Fibroblast of pulmonary artery (primary cell): ENCODE measurements at regions not wholly inside any gene's neighbourhood (a gene's known extent, or its start where the extent isn't known, plus 50 kb on each side); places are given as distances from the start of the nearest gene placed in this dataset.

Experiments
- DNase-seq: peaks from one replicate; pipeline ENCODE4 v3.0.0-alpha.2; 2010; ENCODE audit warnings: low read depth
- H3K4me3 ChIP-seq: replicated peaks from 2 replicates; pipeline ENCODE4 v1.5.1; 2011; ENCODE audit warnings: low read depth, mild to moderate bottlenecking, control low read depth, low read length, moderate library complexity
- TF ChIP-seq, protein P1 (sequence below): IDR thresholded peaks from 2 replicates; pipeline ENCODE4 v1.5.1; 2011; ENCODE audit warnings: mild to moderate bottlenecking, control low read depth, low read length, inconsistent platforms; ENCODE audit errors: missing control alignments

- H3K4me3 ChIP-seq: no peak overlapping the region
- DNase-seq: no peak
- TF ChIP-seq, protein P1, sequence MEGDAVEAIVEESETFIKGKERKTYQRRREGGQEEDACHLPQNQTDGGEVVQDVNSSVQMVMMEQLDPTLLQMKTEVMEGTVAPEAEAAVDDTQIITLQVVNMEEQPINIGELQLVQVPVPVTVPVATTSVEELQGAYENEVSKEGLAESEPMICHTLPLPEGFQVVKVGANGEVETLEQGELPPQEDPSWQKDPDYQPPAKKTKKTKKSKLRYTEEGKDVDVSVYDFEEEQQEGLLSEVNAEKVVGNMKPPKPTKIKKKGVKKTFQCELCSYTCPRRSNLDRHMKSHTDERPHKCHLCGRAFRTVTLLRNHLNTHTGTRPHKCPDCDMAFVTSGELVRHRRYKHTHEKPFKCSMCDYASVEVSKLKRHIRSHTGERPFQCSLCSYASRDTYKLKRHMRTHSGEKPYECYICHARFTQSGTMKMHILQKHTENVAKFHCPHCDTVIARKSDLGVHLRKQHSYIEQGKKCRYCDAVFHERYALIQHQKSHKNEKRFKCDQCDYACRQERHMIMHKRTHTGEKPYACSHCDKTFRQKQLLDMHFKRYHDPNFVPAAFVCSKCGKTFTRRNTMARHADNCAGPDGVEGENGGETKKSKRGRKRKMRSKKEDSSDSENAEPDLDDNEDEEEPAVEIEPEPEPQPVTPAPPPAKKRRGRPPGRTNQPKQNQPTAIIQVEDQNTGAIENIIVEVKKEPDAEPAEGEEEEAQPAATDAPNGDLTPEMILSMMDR: no peak
These were observed 124.2 kb upstream of the FSHR start for GRCh38 chr2:49278561-49278960.

DNA sequence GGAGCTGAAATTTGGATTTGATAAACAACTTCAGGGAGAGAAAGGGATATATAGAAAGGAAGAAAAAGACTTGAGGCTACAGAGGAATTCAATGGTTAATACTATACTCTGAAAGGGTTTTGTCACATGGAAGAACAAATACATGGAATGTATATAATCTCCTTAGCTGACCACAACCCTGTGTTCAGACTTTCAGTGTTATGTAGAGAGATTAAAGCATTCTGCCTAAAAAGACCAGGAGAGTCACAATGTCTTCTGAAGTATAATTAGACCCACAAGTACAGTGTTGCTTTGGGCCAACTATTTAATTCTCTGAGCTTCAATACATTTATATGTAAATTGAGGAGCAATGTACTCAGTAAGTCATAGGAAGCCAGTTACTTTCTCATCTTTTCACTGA lies 123.8 kb upstream of the FSHR start:
- TF ChIP-seq, protein P1: no peak
- no peak overlapping the region for H3K4me3 ChIP-seq
- no peak for DNase-seq

DNA sequence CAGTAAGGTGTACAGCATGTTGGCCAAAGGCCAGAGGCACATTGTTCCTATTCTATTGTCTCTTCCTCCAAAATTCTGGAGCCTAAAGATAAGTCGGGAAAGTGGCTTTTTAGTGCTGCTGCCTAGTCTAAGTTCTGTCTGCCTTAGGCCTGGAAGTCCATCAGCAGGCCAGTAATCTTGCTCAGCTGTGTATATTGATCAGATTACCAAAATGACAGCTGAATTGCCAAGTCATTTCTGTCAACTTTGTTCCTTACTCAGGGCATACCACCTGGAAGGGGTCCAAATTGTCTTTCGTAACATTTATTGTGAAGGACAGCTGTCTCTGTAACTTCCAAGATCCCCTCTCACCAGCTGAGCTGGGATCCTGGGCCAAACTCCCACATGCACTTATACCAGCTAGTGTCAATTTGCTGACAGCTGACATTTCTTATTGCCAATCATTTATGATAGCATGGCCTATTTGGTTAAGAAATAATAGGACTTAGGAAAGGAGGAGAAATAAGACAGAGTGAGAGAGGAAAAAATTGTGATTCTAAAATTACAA lies 116.8 kb upstream of the FSHR start:
- TF ChIP-seq, protein P1: no peak
- H3K4me3 ChIP-seq: no peak overlapping the region
- DNase-seq: no peak

- TF ChIP-seq, protein P1: no peak
- no peak for DNase-seq
- no peak overlapping the region for H3K4me3 ChIP-seq
These were observed 115.8 kb upstream of the FSHR start for GRCh38 chr2:49270091-49270490.

DNA sequence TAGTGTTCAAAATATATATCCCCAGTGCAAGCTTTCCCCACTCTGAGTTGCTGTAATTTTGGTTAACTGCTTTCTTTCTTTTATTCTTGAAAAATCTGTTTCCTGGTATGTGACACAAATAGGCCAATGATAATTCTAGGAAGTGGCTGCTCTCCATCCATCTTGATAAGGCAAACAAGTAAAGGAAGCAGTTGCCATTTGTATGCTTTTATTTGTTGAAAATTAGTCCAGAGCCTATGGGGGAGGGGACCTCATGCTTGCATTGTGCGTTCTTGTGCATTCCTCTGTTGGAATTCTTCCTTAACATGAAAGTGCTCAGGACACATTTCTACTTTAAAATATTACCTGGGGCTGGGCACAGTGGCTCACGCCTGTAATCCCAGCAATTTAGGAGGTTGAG lies 111.2 kb upstream of the FSHR start:
- TF ChIP-seq, protein P1: no peak
- no peak overlapping the region for H3K4me3 ChIP-seq
- DNase-seq: no peak

GRCh38 chr2:49262801-49263560 lies 108.7 kb upstream of the FSHR start:
- no peak for DNase-seq
- no peak overlapping the region for H3K4me3 ChIP-seq
- TF ChIP-seq, protein P1: no peak

GRCh38 chr2:49261781-49262180 lies 107.5 kb upstream of the FSHR start:
- no peak for DNase-seq
- H3K4me3 ChIP-seq: no peak overlapping the region
- TF ChIP-seq, protein P1: no peak
